ENCODE measurements at regions not wholly inside any gene's neighbourhood (a gene's known extent, or its start where the extent isn't known, plus 50 kb on each side); places are given as distances from the start of the nearest gene placed in this dataset.
A peak's percentile ranks its signal among the peaks of the same experiment; 100 is the strongest.

GRCh38 chr1:22218618-22219250, 75.8 kb upstream of the WNT4 start:
- DNase-seq (ENCODE audit: low read depth in 2 of 2) = no peak

DNA sequence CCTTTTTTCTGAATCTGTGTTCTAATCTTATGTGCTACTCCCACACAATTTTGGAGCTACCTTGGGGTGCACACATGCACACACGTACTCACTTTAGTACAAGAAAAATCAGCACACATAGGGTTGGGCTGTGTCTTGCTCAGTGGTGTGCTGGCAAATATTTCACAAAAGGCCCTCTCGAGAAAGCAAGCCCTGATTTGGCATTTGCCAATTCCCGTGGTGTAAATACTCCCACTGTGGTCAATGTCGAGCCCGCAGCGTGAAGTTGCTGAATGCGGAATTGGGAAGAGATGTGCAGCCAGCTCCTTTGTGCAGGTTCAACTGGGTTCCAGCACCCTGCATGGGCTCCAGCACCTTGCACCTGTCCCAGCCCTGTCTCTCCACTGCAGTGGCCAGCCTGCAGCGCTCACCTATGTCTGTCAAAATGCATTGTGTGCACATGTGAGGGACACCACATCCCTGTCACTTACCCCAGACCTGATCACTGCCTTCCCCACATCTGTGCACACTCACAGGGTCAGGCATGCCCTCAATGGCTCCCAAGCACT, 78.4 kb upstream of the WNT4 start:
- no peak for DNase-seq (ENCODE audit: low read depth in 2 of 2)

DNA sequence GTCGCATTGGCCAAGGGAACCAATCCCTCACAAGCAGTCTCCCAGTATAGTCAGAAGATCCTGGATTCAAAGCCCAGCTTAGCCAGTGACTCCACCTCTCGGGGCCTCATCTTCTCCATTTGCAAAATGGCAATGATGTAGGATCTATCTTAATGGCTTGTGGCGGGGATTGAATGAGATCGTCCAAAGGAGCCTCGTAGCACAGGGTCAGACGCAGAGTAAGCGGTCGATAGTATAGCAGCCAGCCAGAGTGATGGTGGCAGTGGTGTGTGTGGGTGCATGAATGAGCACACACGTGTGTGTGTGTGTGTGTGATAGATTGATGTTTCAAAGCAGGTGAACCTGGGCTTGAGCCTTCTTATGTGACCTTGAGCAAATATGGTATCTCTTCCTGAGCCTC, 79.8 kb upstream of the WNT4 start:
- DNase-seq (ENCODE audit: low read depth in 2 of 2) = no peak

- DNase-seq (ENCODE audit: low read depth in 2 of 2) = no peak
Observed at GRCh38 chr1:22223176-22223575, 80.3 kb upstream of the WNT4 start.

GRCh38 chr1:22224091-22224490, 81.2 kb upstream of the WNT4 start:
- DNase-seq (ENCODE audit: low read depth in 2 of 2) = no peak

DNA sequence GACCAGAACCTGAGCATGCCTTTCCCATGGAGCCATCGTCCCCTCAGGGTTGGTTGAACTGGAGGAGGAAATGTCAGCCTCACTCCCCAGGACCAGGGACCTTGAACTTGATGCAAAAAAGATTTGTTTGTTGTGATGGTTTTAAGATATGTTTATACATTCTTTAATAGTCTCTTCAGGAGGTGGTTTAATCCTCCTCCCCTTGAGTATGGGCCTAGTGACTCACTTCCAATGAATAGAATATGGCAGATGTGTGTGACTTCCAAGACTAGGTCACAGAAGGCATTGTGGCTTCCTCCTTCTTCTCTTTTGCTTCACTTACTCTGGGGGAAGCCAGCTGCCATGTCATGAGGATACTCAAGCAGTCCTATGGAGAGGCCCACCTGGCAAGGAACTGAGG, 81.7 kb upstream of the WNT4 start:
- no peak for DNase-seq (ENCODE audit: low read depth in 2 of 2)

DNA sequence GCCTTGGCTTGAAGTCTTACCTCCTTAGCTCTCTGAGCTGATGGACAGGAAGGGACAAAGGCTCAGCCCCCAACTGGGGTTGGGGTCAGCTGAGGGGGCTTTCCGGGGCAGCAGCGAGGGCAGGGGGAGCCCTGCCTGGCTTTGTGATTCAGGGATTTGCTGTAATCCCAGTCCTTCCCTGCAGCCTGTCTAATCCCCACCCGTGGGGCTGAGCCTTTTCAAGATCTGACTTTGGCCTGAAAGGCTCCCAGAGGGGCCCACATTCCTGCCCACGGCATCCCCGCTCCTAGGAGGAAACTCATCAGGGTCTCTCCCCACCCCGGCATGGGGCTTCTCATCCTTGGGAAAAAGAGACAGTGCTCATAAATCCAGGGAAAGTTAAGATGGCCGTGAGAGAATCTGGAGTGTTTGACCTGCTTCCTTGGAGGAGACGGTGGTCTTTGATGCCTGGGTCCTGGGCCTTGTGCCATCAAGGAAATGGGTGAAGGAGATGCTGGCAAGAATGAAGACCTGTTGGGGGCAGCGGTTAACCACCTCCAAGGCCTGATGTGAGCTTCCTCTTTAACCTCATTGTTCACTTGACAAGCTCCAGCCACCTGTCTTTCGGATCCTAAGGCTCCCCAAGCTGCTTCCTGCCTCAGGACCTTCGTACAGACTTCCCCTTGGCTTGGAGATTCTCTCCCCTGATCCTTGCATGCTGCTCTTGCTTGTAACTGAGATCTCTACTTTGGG, 83.1 kb upstream of the WNT4 start:
- no peak for DNase-seq (ENCODE audit: low read depth in 2 of 2)

DNA sequence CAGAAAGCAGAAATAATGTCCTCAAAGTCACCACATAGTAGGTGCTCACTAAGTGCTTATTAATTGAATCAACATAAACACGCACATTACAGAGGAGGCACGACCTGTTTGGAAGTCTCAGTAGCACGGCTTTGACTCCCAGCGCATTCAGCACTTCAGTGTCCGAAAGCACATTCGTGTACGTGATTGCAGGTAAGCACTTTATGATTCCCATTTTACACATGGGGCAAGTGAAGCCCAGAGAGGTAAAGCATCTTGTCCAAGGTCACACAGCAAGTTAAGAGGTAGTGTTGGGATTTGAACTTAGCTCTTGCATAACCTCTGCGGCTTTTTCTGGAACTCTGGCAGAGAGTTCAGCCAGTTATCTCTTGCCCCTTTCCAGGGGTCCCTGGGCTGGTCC, 85.2 kb upstream of the WNT4 start:
- DNase-seq (ENCODE audit: low read depth in 2 of 2) = no peak

DNA sequence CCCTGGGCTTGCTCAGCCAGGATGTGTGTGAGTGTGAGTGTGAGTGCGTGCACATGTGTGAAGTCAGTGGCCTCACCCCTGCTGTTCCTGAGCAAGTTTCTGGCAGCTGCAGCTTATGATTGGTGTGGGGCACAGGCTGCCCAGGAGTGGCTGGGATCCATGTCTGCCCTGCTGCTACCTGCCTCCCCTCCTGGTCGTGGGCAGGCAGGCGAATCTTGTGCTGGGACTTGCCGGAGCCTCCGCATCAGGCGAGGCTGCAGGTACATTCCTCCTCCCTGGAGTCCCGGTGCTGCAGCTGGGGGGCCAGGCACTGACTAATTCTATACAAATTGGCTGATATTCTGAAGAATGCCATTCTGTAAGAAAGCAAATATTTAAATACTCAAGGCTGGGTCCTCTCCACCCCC, 85.6 kb upstream of the WNT4 start:
- DNase-seq (ENCODE audit: low read depth in 2 of 2) = no peak

DNA sequence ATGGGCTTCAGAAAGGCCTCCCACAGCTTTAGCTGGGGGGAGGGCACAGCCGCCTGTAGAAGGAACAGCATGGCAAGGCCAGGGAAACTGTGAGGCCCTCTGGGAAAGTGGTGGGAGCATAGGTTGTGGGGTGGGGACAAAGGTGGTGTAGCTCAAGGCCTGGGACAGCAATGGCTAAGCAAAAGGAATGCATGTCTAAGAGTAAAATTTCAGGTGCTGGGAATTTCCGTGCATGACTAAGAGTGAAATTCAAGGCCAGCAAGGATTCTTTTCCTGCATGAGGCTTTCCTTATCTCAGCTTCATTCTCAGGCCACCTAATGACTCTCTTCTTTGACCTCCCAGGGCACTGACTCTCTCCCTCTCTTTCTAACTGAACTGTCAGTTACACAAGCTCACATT, 86.5 kb upstream of the WNT4 start:
- DNase-seq (ENCODE audit: low read depth in 2 of 2) = no peak

DNA sequence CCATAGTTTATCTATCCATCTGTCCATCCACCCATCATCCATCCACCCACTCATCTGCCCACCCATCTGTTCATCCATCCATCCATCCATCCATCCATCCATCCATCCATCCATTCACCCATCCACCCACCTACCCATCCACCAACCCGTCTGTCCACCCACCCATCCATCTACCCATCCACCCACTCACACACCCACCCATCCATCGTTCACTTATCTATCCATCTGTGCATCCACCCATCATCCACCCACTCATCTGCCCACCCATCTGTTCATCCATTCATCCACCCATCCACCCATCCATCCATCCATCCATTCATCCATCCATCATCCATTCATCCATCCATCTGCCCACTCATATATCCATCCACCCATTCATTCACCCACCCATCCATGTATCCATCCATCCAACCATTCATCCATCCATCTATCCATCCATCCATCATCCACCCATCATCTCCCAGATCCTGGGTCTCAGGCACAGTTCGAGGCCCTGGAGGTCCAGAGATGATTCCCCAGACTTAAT, 88.2 kb upstream of the WNT4 start:
- DNase-seq (ENCODE audit: low read depth in 2 of 2) = no peak

GRCh38 chr1:22231995-22232690, 89.2 kb upstream of the WNT4 start:
- no peak for DNase-seq (ENCODE audit: low read depth in 2 of 2)

DNA sequence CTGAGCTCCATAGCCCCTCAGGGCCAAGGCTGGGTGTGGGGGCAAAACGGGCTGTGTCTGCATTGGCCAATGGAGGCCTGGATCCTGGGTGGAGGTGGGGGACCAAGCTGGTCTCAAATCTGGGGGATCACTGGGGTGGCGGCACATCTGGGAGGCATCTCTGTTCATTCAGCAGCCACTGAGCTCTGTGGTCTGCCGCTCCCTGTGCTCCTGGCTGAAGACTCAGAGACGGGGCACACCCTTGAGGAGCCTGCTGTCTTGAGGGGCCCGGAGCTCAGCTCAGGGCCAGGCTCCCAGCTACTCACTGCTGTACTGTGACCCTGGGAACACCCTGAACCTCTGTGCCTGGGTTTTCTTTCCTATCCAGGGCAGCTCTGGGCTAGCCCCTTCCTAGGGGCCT, 90.3 kb upstream of the WNT4 start:
- DNase-seq (ENCODE audit: low read depth in 2 of 2) = no peak

- no peak for DNase-seq (ENCODE audit: low read depth in 2 of 2)
Observed at GRCh38 chr1:22234476-22235030, 91.7 kb upstream of the WNT4 start.

DNA sequence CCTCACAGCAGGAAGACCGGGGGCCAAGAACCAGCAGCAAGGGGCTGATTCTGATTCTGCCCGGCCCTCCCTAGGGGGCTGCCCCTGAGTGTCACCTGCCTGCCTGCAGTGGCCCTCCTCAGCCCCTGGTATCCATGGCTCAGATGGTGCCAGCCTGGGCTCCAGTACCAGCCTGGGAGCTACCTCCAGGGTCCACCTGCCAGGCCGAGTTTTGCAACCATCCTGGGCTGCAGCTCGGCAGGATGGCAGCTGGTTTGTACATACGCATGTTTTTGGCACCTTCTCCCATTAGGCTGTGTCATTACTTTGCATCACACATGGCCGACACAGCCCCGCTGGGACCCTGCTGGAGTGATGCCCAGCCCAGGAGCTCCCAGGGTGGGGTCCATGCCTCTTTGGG, 93.3 kb upstream of the WNT4 start:
- DNase-seq (ENCODE audit: low read depth in 2 of 2) = no peak

GRCh38 chr1:22236900-22237299, 94.0 kb upstream of the WNT4 start:
- no peak for DNase-seq (ENCODE audit: low read depth in 2 of 2)

GRCh38 chr1:22237433-22238093, 94.7 kb upstream of the WNT4 start:
- DNase-seq (ENCODE audit: low read depth in 2 of 2) = no peak

GRCh38 chr1:22238356-22239224, 95.7 kb upstream of the WNT4 start:
- no peak for DNase-seq (ENCODE audit: low read depth in 2 of 2)

DNA sequence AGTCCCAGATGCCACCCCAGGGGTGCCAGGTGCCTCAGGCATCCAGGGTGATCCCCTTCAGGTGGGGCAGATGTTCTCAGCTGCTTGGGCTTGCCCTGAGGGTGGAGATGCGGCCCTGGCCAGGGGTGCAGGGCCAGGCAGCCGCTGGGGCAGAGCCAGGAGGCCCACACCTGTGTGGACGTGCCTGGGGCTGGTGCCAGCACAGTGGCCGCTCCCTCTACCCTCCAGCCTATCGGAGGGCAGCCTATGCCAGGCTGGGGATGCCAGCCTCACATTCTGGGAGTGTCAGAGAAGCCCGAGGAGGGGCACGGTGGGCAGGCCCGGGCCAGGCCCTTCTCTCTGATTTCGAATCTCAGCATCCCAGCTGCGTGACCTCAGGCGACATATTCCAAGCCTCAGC, 96.5 kb upstream of the WNT4 start:
- DNase-seq (ENCODE audit: low read depth in 2 of 2) = no peak

GRCh38 chr1:22241250-22241649, 98.4 kb upstream of the WNT4 start:
- DNase-seq (ENCODE audit: low read depth in 2 of 2) = peak in 1 of 2 donors; percentile 5

DNA sequence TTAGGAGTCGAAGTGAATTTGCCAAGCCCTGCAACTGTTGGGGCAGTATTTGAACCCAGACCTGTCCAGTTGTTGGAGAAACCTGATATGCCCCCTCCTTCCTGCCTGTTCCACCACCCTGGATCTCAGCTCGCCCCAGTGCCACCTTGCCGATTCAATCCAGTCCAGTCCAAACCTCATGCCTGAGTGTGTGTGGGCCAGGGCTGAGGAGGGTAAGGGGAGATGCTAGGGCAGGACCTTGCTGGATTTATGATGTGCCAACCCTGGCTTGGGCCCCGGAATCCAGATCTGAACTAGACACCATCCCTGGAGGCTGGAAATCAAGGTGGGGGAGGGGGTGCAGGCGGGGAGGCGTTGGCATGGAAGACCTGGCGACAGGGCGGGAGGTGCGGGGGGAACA, 98.9 kb upstream of the WNT4 start:
- no peak for DNase-seq (ENCODE audit: low read depth in 2 of 2)
